ENCODE measurements at regions not wholly inside any gene's neighbourhood (a gene's known extent, or its start where the extent isn't known, plus 50 kb on each side); places are given as distances from the start of the nearest gene placed in this dataset.

- H3K4me3 ChIP-seq (replicated peaks in 1 of 2; ENCODE audit: low read depth in 2 of 2, low read length in 2 of 2), result no peak overlapping the region
- no peak for TF ChIP-seq CTCF (IDR thresholded peaks at IDR 0.05; ENCODE audit: low read depth, low read length)
- no peak for DNase-seq (ENCODE audit: low read depth in 2 of 2)
Measured at GRCh38 chr10:83848677-83849076, 290.6 kb upstream of the GHITM start.

- no peak for DNase-seq (ENCODE audit: low read depth in 2 of 2)
- TF ChIP-seq CTCF (IDR thresholded peaks at IDR 0.05; ENCODE audit: low read depth, low read length), result no peak
- H3K4me3 ChIP-seq (replicated peaks in 1 of 2; ENCODE audit: low read depth in 2 of 2, low read length in 2 of 2), result no peak overlapping the region
Measured at GRCh38 chr10:83849150-83849549, 290.2 kb upstream of the GHITM start.

- H3K4me3 ChIP-seq (replicated peaks in 1 of 2; ENCODE audit: low read depth in 2 of 2, low read length in 2 of 2), result no peak overlapping the region
- no peak for TF ChIP-seq CTCF (IDR thresholded peaks at IDR 0.05; ENCODE audit: low read depth, low read length)
- no peak for DNase-seq (ENCODE audit: low read depth in 2 of 2)
Measured at GRCh38 chr10:83852146-83852545, 287.2 kb upstream of the GHITM start.

GRCh38 chr10:83862723-83863122 lies 276.6 kb upstream of the GHITM start:
- no peak for DNase-seq (ENCODE audit: low read depth in 2 of 2)
- H3K4me3 ChIP-seq (replicated peaks in 1 of 2; ENCODE audit: low read depth in 2 of 2, low read length in 2 of 2), result no peak overlapping the region
- no peak for TF ChIP-seq CTCF (IDR thresholded peaks at IDR 0.05; ENCODE audit: low read depth, low read length)

- no peak for TF ChIP-seq CTCF (IDR thresholded peaks at IDR 0.05; ENCODE audit: low read depth, low read length)
- no peak for DNase-seq (ENCODE audit: low read depth in 2 of 2)
- no peak overlapping the region for H3K4me3 ChIP-seq (replicated peaks in 1 of 2; ENCODE audit: low read depth in 2 of 2, low read length in 2 of 2)
Measured at GRCh38 chr10:83863283-83863966, 275.9 kb upstream of the GHITM start.

- no peak for DNase-seq (ENCODE audit: low read depth in 2 of 2)
- no peak for TF ChIP-seq CTCF (IDR thresholded peaks at IDR 0.05; ENCODE audit: low read depth, low read length)
- no peak overlapping the region for H3K4me3 ChIP-seq (replicated peaks in 1 of 2; ENCODE audit: low read depth in 2 of 2, low read length in 2 of 2)
Measured at GRCh38 chr10:83869898-83870297, 269.4 kb upstream of the GHITM start.

Measured in cardiac fibroblast (primary cell).